Mesothelial cell of epicardium (in vitro differentiated cells): ENCODE measurements at regions not wholly inside any gene's neighbourhood (a gene's known extent, or its start where the extent isn't known, plus 50 kb on each side); places are given as distances from the start of the nearest gene placed in this dataset.
"Not testable (repeated sequence)": the region's sequence is repeated elsewhere in the genome, so short reads cannot be mapped to it uniquely, and the experiment has no call there.

ENCODE experiments used
- DNase-seq, 2 experiments: peaks; one replicate each; pipeline ENCODE4 v3.0.0; 2021; ENCODE audit warnings: low spot score in 2 of 2; ENCODE audit not compliant: unreplicated experiment in 2 of 2
- H3K27ac Mint-ChIP-seq: 2 replicates; pipeline ENCODE4 v1.8.0; 2021; ENCODE audit warnings: mixed read lengths
- H3K27me3 Mint-ChIP-seq: 2 replicates; pipeline ENCODE4 v1.8.0; 2021; ENCODE audit warnings: low read depth, mixed read lengths
- H3K36me3 Mint-ChIP-seq: 2 replicates; pipeline ENCODE4 v1.8.0; 2021; ENCODE audit warnings: mixed read lengths
- H3K4me1 Mint-ChIP-seq: 2 replicates; pipeline ENCODE4 v1.8.0; 2021; ENCODE audit warnings: mixed read lengths
- H3K4me3 Mint-ChIP-seq: 2 replicates; pipeline ENCODE4 v1.8.0; 2021; ENCODE audit warnings: mild to moderate bottlenecking, moderate library complexity, mixed read lengths
- H3K9me3 Mint-ChIP-seq: 2 replicates; pipeline ENCODE4 v1.8.0; 2021; ENCODE audit warnings: mixed read lengths
- CTCF ChIP-seq: fragments of 200-600 bp; sonication (generic); IDR thresholded peaks from one replicate; pipeline ENCODE4 v1.5.0; 2021; ENCODE audit warnings: antibody characterized with exemption; ENCODE audit not compliant: unreplicated experiment

DNA sequence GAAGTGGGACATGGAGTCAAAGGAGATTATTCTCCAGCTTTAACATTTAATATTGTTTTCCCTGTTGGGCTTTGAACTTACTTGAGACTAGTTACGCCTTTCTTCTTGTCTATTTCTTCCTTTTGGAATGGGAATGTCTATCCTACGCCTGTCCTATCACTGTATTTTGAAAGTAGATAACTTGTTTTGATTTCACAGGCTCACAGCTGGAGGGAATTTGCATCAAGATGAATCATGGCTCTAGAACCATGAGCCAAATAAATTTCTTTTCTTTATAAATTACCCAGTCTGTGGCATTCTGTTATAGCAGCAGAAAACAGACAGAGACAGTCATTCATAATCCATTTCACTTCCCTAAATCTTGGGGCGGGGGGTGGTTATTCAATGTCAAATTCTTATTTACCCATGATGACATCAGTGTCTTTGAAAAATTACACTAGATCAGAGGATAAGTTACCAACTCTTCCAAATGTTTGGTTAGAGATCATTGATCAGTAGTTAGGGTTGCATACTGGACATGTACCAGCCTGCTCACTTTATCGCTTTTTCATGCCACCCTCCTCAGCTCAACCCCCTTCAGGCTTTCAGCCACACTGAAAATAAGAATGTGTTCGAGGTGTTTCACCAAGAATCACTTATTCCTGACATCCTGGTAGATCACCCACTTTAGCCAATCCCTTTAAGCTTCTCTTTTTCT, 419.6 kb upstream of the PIK3R1 start:
- TF ChIP-seq CTCF = no peak

DNA sequence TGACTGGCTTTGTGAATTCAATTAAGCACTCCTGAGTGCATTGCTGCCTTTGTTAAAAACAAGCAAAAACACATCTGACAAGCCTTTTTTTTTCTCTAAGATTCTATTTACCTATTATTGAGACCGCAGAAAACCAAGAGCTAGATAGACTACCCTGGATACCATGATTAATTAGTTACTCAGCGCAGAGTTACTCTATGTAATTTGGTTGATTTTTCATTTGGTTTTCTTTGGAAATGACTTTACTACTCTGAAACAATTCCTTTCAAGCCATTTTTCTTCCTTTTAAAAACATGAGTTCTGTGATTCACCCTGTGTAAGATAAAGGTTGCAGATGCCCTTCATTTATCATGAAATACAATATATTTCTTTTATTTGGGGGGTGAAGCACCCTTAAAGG, 421.6 kb upstream of the PIK3R1 start:
- no peak overlapping the region for H3K4me3 Mint-ChIP-seq
- no peak for DNase-seq
- peaks cover 7% of the 10 kb centered on the region for H3K4me1 Mint-ChIP-seq
- no peak overlapping the region for H3K27ac Mint-ChIP-seq
- peaks cover 14% of the 10 kb centered on the region for H3K9me3 Mint-ChIP-seq
- peaks cover 7% of the 10 kb centered on the region for H3K36me3 Mint-ChIP-seq
- H3K27me3 Mint-ChIP-seq = no peaks in the 10 kb centered on the region
- no peak for TF ChIP-seq CTCF

More for the DNA sequence above, 419.6 kb upstream of the PIK3R1 start:
- peaks cover 8% of the 10 kb centered on the region for H3K36me3 Mint-ChIP-seq
- no peak overlapping the region for H3K27ac Mint-ChIP-seq
- H3K9me3 Mint-ChIP-seq = peaks cover 26% of the 10 kb centered on the region
- peaks cover 7% of the 10 kb centered on the region for H3K4me1 Mint-ChIP-seq
- H3K4me3 Mint-ChIP-seq = no peak overlapping the region
- DNase-seq = no peak
- H3K27me3 Mint-ChIP-seq = no peaks in the 10 kb centered on the region

DNA sequence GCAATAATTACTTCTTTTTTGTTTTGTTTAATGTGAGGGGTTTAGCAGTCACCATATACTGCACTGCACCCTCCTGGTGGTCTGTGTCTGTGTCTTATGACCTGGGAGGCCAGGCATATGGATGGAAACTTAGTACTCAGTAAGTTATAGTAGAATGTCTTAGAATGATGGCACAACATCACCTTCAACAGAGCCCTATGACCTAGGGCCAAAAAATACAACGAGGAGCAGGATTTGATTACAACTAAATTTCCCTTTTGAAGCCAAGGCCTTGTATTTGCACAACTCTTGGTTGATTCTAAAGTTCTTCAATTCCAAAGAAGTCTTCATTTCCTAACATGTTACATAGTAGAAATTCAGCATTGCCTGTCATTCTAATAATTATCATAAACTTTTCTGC, 422.1 kb upstream of the PIK3R1 start:
- Mint-ChIP-seq H3K4me1 (peaks cover 7% of the 10 kb centered on the region), H3K9me3 (peaks cover 9% of the 10 kb centered on the region), H3K27ac (no peak overlapping the region), H3K4me3 (no peak overlapping the region), H3K27me3 (no peaks in the 10 kb centered on the region), H3K36me3 (peaks cover 2% of the 10 kb centered on the region)
- TF ChIP-seq CTCF = no peak
- DNase-seq = no peak

GRCh38 chr5:67792891-67793290, 422.7 kb upstream of the PIK3R1 start:
- H3K4me3 Mint-ChIP-seq = no peak overlapping the region
- H3K36me3 Mint-ChIP-seq = no peaks in the 10 kb centered on the region
- peaks cover 7% of the 10 kb centered on the region for H3K4me1 Mint-ChIP-seq
- H3K27ac Mint-ChIP-seq = no peak overlapping the region
- DNase-seq = no peak
- no peaks in the 10 kb centered on the region for H3K27me3 Mint-ChIP-seq
- no peak for TF ChIP-seq CTCF
- peaks cover 4% of the 10 kb centered on the region for H3K9me3 Mint-ChIP-seq

- Mint-ChIP-seq H3K36me3 (no peaks in the 10 kb centered on the region), H3K27ac (no peak overlapping the region)
- no peak for DNase-seq
These were observed 425.2 kb upstream of the PIK3R1 start for GRCh38 chr5:67790390-67790789.

DNA sequence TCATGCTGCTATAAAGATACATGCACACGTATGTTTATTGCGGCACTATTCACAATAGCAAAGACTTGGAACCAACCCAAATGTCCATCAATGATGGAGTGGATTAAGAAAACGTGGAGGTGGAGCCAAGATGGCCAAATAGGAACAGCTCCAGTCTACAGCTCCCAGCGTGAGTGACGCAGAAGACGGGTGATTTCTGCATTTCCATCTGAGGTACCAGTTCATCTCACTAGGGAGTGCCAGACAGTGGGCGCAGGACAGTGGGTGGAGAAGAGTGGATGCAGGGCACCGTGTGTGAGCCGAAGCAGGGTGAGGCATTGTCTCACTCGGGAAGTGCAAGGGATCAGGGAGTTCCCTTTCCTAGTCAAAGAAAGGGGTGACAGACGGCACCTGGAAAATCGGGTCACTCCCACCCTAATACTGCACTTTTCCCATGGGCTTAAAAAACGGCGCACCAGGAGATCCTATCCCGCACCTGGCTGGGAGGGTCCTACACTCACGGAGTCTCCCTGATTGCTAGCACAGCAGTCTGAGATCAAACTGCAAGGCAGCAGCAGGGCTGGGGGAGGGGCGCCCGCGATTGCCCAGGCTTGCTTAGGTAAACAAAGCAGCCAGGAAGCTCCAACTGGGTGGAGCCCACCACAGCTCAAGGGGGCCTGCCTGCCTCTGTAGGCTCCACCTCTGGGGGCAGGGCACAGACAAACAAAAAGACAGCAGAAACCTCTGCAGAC, 435.5 kb upstream of the PIK3R1 start:
- H3K4me3 Mint-ChIP-seq, DNase-seq, H3K4me1 Mint-ChIP-seq, H3K27me3 Mint-ChIP-seq, H3K27ac Mint-ChIP-seq: not testable (repeated sequence)
- peaks cover 10% of the 10 kb centered on the region for H3K36me3 Mint-ChIP-seq
- peaks cover 30% of the 10 kb centered on the region for H3K9me3 Mint-ChIP-seq

More at GRCh38 chr5:67790390-67790789, 425.2 kb upstream of the PIK3R1 start:
- TF ChIP-seq CTCF = no peak
- Mint-ChIP-seq H3K27me3 (no peaks in the 10 kb centered on the region), H3K4me1 (peaks cover 7% of the 10 kb centered on the region), H3K4me3 (no peak overlapping the region), H3K9me3 (no peaks in the 10 kb centered on the region)
